GM06990 (cell line): ENCODE measurements at regions not wholly inside any gene's neighbourhood (a gene's known extent, or its start where the extent isn't known, plus 50 kb on each side); places are given as distances from the start of the nearest gene placed in this dataset.

Source experiments
- DNase-seq: peaks from one replicate; pipeline ENCODE4 v3.0.0-alpha.2; 2011; ENCODE audit not compliant: insufficient read length; ENCODE audit errors: extremely low read depth
- H3K27me3 ChIP-seq: replicated peaks from 2 replicates; pipeline ENCODE4 v1.6.0; 2011; ENCODE audit warnings: low read length; ENCODE audit not compliant: control insufficient read depth, insufficient read depth
- H3K36me3 ChIP-seq: 2 replicates; pipeline ENCODE4 v1.5.1; 2011; ENCODE audit warnings: low read length; ENCODE audit not compliant: control insufficient read depth, insufficient read depth
- H3K4me3 ChIP-seq: replicated peaks from 2 replicates; pipeline ENCODE4 v1.5.1; 2011; ENCODE audit warnings: low read depth, mild to moderate bottlenecking, control low read depth, low read length
- TF ChIP-seq, protein P1 (sequence below): IDR thresholded peaks from 2 replicates; pipeline ENCODE4 v1.5.1; 2011; ENCODE audit warnings: low read length, control low read depth, mild to moderate bottlenecking, inconsistent platforms; ENCODE audit not compliant: insufficient read depth, poor library complexity, severe bottlenecking

GRCh38 chr15:62307551-62307950 lies 142.5 kb upstream of the C2CD4B start:
- TF ChIP-seq, protein P1, sequence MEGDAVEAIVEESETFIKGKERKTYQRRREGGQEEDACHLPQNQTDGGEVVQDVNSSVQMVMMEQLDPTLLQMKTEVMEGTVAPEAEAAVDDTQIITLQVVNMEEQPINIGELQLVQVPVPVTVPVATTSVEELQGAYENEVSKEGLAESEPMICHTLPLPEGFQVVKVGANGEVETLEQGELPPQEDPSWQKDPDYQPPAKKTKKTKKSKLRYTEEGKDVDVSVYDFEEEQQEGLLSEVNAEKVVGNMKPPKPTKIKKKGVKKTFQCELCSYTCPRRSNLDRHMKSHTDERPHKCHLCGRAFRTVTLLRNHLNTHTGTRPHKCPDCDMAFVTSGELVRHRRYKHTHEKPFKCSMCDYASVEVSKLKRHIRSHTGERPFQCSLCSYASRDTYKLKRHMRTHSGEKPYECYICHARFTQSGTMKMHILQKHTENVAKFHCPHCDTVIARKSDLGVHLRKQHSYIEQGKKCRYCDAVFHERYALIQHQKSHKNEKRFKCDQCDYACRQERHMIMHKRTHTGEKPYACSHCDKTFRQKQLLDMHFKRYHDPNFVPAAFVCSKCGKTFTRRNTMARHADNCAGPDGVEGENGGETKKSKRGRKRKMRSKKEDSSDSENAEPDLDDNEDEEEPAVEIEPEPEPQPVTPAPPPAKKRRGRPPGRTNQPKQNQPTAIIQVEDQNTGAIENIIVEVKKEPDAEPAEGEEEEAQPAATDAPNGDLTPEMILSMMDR, result no peak
- no peak overlapping the region for H3K4me3 ChIP-seq
- DNase-seq, result no peak
- no peaks in the 10 kb centered on the region for H3K27me3 ChIP-seq
- no peaks in the 10 kb centered on the region for H3K36me3 ChIP-seq

GRCh38 chr15:62316413-62317060 lies 151.5 kb upstream of the C2CD4B start:
- DNase-seq, result no peak
- Histone ChIP-seq H3K4me3 (no peak overlapping the region), H3K27me3 (no peaks in the 10 kb centered on the region), H3K36me3 (no peaks in the 10 kb centered on the region)
- TF ChIP-seq, protein P1, result no peak

DNA sequence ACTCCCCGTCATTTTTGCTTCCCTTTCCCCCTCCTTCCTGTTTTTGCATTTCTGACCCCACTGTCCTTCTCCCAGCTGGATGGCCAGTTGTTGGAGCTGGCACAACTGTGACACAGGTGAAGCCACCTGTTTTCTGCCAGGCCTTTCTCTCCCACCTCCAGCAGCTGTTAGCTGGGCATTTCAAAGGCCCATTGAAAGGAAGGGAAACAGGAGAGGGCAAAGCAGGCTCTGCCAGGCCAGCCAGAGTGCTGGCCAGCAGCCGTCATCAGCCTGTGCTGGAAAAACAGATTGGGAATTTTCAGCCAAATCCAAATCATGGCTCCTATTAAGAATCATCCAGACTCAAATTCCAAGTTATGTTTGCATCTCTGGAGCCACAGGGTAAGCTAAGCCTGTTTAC lies 155.2 kb upstream of the C2CD4B start:
- TF ChIP-seq, protein P1, result no peak
- no peak overlapping the region for H3K4me3 ChIP-seq
- DNase-seq, result no peak

GRCh38 chr15:62323353-62323890 lies 158.3 kb upstream of the C2CD4B start:
- Histone ChIP-seq H3K27me3 (no peaks in the 10 kb centered on the region), H3K36me3 (no peaks in the 10 kb centered on the region), H3K4me3 (no peak overlapping the region)
- TF ChIP-seq, protein P1, result no peak
- no peak for DNase-seq

More for the DNA sequence above, 155.2 kb upstream of the C2CD4B start:
- Histone ChIP-seq H3K27me3 (no peaks in the 10 kb centered on the region), H3K36me3 (no peaks in the 10 kb centered on the region)

DNA sequence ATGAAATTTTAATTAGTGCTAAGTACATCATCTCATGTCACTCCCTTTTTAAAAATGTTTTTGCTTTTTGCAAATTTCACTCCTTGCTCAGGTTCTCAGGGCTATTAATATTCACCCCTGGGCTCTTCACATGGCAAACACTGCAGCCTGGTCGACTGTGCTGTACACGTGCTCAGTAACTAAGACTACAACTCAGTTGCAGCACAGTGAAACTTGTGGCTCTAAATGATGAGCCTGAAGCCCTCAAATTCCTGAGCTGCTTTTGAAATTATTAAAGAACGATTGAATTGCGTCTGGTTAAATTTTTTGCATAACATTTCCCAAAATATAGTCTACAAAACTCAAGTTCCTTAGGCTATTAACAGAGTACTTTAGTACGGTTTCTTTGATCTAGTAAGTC lies 159.3 kb upstream of the C2CD4B start:
- Histone ChIP-seq H3K36me3 (no peaks in the 10 kb centered on the region), H3K4me3 (no peak overlapping the region), H3K27me3 (no peaks in the 10 kb centered on the region)
- TF ChIP-seq, protein P1, result no peak
- DNase-seq, result no peak
